IMR-90 (cell line): ENCODE measurements at regions not wholly inside any gene's neighbourhood (a gene's known extent, or its start where the extent isn't known, plus 50 kb on each side); places are given as distances from the start of the nearest gene placed in this dataset.

ENCODE experiments used
- CTCF ChIP-seq: conservative IDR thresholded peaks from 2 replicates; pipeline ENCODE4 v1.5.1; 2012; ENCODE audit warnings: mild to moderate bottlenecking, low read depth, low read length, improper control_type of control experiment
- SMC3 ChIP-seq: fragments of 150-350 bp; IDR thresholded peaks from 2 replicates; pipeline ENCODE4 v1.6.1; 2016; ENCODE audit warnings: low read depth, mild to moderate bottlenecking, antibody characterized with exemption, low read length, moderate library complexity

- TF ChIP-seq SMC3 (no peak), CTCF (no peak)
Observed at GRCh38 chr20:43331906-43332305, 125.8 kb upstream of the SRSF6 start.
